ENCODE measurements at regions not wholly inside any gene's neighbourhood (a gene's known extent, or its start where the extent isn't known, plus 50 kb on each side); places are given as distances from the start of the nearest gene placed in this dataset.

GRCh38 chr18:10351858-10352257 is 102.6 kb upstream of the APCDD1 start:
- no peak for TF ChIP-seq EP300 (IDR thresholded peaks at IDR 0.05; ENCODE audit: borderline replicate concordance)
- no peak for TF ChIP-seq FOXM1 (IDR thresholded peaks at IDR 0.05; ENCODE audit: borderline replicate concordance, low read depth)
- TF ChIP-seq RAD21 (IDR thresholded peaks at IDR 0.05; ENCODE audit: low read depth) = no peak
- no peak for TF ChIP-seq REST (IDR thresholded peaks at IDR 0.05; ENCODE audit: low read depth)
- no peak for TF ChIP-seq MAX (IDR thresholded peaks at IDR 0.05)
- no peak for TF ChIP-seq YY1 (IDR thresholded peaks at IDR 0.05; ENCODE audit: low read depth)
- TF ChIP-seq CREB1 (IDR thresholded peaks at IDR 0.05; ENCODE audit: low read depth) = no peak
- no peak for TF ChIP-seq CEBPB (IDR thresholded peaks at IDR 0.05)
- no peak for TF ChIP-seq USF1 (IDR thresholded peaks at IDR 0.05)
- no peak for TF ChIP-seq TAF1 (IDR thresholded peaks at IDR 0.05; ENCODE audit: low read depth)
- TF ChIP-seq TCF12 (IDR thresholded peaks at IDR 0.05; ENCODE audit: low read depth) = no peak
- TF ChIP-seq TEAD4 (IDR thresholded peaks at IDR 0.05) = no peak
- TF ChIP-seq ZBTB7A (IDR thresholded peaks at IDR 0.05; ENCODE audit: low read depth) = no peak

All from Ishikawa (cell line).